DMS53 (cell line): ENCODE measurements at regions not wholly inside any gene's neighbourhood (a gene's known extent, or its start where the extent isn't known, plus 50 kb on each side); places are given as distances from the start of the nearest gene placed in this dataset.
A peak's percentile ranks its signal among the peaks of the same experiment; 100 is the strongest.
"Not testable (repeated sequence)": the region's sequence is repeated elsewhere in the genome, so short reads cannot be mapped to it uniquely, and the experiment has no call there.

Experiments
- DNase-seq: peaks from one replicate; lab custom pipeline; 2025; lab: John Stamatoyannopoulos, UW

DNA sequence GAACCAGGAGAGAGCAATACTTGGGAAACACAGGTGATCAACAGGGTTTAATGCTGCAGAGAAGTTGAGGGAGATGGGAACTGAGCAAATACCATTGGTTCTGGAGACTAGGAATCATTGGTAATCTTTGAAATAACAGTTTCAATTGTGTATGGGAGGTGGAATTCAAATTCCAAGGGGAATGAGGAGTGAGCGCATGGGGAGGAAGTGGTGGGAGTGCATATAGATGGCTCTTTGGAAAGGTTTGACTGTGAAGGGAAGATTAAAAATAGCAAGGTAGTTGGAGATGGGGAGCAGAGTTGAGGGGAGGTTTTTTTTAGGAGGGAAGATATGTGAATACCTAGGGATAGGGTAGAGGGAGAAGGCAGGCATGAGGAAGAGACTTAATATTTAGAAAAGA lies 51.1 kb upstream of the ROPN1 start:
- no peak for DNase-seq

DNA sequence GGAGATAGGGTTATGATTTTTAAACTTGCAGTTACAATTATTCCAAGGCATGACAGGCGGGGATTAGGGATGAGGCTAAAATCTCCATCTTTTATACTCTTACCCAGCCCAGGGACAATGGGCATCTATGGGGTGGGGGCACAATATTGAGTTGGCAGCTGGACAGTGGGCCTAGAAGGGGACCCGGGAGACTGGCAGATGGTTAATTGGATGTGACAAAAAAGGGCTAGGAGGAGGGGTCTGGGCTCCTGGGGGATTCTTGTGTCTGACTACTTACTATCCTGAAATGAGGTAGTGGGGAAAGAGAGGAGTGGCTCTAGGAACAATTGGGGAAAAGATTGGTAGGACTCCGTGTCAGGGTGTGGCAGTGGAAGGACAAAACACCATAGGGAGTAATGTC lies 53.0 kb upstream of the ROPN1 start:
- DNase-seq = no peak

DNA sequence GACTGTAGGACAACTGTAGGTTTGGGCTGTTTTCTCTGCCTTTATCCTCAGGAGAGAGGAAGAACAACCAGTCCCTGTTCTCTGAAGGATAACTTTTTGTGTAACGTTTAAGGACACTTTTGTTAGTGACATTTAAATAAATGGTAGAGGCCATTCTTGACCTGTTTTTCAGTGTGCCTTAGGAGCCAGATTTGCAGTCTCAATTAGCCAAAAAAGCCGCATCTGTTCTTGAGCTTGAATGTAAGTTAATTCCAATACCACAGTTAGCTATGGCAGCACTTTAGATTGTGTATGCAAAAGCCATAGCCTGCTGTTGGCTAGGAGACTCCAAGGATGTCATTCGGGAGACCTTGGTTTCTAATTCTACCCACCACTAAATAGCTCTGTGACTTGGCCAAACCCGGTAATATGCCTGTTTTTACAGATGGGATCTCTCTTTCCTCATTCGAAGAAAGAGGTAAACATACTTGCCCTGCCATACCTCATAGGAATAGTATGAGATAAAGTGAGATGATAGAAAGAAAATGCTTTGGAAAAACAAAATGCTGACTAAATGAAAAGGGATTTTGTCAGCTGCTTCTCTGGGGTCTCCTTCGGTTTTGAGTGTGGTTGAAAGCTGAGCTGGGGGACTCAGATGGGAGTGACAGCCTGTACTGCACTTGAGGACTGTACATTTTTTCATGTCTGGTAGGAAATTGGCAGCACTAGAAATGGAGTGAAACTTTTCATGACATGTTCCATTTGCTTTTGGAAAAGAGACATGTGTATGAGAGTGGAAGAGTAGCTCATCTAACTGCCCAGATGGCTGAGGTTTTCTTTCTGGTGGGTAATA lies 57.3 kb upstream of the ROPN1 start:
- no peak for DNase-seq

DNA sequence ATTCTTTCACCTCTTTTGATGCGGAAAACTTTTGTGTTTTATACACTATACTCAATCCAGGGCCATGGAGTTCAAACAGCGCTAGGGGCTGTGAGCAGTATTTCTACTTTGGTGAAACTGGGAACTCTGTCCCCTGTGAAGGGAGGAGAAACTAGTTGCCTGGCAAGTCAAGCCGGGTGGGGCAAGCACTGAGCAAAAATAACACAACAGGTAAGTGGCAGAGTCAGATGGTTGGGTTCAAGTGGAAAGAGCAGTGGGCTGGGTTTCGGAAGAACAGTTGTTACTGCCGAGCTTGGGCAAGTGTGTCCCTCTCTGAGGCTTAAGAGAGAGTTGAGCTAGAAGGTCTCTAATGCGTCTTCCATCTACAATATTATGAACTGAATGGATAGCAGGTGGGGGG lies 59.7 kb upstream of the ROPN1 start:
- no peak for DNase-seq

DNA sequence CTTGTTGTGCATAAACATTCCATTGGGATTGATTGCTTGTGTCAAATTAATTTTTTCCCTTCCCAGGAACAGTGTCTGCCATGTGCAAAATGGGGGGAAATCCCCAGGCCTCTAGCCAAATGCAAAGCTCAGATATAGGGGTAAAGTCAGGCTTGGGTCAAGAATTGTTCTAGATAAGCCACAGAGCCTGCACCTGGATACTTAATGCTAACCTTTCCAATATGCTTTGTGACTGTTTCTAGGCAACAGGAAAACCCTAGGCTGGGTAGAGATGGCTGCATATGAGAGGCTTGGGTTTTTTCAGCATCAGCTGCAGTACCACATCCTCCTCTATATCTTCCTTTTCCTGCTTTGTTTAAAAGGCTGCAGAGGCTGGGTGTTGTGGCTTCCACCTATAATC lies 61.9 kb upstream of the ROPN1 start:
- peak; percentile 68 for DNase-seq

DNA sequence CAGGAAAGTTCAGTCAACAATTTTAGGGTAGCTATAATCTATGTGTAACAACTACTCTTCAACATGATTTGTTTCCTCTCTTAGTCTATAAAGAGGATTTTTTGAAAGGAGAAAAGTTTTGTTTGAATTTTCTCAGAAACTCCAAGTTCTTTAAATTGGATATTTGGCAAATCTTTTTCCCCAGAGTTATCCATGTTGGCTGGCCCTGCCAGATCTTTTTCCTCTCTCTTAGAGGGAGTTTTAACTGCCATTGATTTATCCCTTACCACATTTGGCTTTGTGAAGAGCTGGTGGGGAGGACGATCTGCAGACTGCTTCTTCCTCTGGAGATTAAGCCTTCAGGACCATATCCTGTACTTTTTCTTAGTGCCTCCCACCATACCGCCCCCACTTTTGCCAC lies 64.9 kb upstream of the ROPN1 start:
- no peak for DNase-seq

DNA sequence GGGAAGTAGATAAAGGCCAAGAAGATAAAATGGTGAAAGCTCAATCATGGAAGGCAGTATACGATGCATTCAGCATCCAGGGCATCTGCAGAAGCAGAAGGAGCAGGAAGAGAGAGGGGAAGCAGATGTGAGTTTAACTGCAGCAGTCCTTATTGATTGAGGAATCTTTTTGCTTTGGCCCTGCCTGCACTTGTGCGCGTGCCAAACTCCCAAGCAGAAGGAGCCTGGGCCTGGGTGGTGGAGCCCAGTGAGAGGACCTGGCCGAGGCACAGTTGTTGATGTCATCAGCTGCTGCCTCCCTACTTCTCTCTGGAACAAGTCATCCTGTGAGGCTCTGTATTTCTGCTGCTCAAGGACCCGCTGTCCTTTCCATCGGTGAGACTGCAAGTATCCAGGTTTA lies 65.5 kb upstream of the ROPN1 start:
- DNase-seq = no peak

DNA sequence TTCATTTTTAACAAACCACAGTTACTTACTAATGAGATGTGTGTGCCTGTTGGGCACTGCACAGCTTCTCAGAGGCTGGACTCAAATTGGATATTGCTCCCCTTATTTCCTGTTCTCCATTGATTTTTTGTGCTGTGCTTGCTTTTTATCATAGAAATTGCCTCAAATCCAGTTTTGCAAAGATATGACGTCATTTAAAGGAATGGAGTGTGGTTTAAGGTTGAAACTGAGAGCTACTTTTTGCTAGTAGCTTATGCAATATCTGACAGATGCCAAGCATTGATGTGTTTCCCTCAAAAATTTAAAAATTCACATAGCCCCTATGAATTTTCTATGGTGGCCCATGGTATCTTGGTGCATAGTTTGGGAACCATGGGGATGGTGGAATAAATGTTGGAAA lies 67.7 kb upstream of the ROPN1 start:
- no peak for DNase-seq

DNA sequence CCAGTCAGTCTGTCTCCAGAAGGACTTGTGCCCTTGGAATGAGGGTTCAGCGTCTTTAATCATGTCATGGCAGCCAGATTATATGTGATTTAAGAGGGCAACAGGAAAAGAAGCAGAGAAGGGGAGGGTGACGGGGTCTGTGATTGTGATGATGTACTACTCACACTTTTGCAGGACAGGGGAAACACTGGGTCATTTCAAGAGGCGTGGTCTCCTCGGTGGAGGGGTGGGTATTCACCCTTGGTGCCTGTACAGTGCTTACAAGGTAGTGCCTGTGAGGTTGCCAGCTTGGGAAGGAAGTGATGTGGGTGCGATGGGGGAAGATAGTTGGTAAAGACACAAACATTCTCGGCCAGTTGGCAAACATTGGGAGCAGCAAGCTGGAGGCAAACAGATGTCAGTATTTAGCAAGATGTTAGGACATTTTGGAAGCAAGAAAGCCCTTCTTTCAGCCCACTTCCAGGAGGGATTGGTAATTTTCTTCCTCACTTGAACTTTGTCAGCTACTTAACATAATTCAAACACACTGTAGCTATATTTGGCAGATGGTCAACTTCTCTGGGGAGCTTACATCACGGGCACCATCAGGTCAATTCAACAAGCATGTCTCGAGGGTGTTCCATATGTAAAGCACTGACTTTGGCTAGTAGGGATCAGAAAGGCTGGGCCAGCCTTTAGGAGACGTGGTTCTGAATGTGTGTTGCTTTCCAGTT lies 71.4 kb upstream of the ROPN1 start:
- peak; percentile 4 for DNase-seq

DNA sequence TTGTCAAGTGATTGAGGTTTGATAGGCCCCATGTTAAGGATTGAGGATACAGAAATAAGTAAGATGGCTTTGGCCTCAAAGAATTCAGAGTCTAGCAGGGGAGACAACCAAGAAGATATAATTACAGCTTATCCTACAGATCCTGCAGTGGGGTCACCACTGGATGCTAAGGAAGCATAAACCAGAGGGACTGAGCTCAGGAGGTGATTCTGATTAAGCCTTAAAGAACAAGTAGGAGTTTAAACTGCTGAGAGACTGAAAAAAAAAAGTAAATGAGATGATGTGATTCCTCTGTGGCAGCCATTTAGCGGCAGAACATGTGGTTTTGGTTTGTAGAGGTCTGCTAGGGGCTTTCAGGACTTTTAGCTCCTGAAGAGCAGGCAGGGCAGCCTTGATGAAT lies 72.1 kb upstream of the ROPN1 start:
- DNase-seq = no peak

DNA sequence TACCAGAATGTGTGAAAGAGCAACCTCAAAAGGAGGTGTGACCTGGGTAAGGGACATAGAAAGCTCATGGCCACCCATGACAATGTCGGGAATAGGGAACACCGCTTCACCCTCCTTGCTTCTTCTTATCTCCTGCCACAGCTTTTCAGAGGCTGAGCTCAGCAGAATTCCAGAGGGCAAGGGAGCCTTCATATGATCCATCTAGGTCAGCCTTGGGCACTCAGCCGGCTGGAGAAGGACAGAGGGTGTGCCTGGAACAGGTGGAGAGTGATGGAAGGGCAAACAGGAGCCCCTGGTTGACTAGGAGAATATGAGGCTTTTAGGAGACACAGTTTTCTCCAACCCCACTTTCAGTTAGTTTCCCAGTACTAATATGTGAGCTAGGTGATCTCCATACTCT lies 74.6 kb upstream of the ROPN1 start:
- not testable (repeated sequence) for DNase-seq

DNA sequence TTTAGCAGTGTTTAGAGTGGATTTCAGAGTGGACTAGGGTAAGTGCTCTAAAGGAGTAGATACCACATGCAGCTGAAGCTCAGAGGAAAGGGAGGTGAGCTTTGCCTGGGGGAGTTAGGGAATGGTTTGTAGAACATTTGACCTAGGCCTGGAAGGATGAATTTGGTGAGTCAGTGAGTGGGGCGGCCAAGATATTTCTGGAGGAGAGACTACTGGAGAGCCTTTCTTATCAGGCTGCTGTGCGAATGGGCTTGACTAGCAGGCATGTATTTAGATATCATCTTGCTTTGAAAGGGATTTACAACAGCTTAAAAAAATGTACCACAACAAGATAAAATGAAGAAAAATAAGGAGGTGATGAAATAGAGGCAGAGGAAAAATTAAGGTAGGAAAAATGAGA lies 77.8 kb upstream of the ROPN1 start:
- DNase-seq = not testable (repeated sequence)

DNA sequence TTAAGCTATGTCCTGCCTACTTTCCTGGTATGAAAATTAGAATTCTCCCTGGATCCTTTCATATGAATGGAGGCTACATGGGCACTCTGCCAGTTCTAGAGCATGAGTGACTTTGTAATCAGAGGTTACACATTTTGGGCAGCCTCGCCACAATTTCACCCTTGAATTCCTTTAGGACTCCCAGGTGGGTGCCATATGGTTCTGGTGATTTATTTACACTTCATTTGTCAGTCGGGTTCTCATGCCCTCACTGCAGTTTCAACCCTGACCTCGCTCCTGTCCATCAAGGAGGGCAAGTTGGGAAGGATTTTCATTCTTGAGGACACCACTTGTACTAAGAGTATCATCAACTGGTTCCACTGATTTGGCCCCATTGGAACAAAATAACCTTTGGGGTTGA lies 83.2 kb upstream of the ROPN1 start:
- not testable (repeated sequence) for DNase-seq

DNA sequence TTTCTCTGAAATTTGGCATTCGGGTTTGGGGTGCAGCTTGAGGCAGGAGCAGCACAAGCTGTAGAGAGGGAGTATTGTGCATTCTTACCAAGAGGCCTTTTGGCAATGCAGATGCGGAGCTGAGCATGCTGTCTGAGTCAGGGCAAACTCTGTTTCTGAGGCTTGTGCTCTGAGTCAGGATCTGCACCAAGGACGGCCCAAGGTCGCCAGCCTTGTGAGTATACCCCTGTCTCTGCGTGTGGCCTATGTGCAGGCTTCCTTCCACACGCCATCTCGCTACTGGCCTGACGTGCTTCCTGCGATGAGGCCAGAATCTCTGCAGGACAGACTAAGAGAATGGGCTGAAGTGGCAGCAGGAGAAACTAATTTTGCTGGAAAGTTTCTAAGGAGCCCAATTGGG lies 83.8 kb upstream of the ROPN1 start:
- DNase-seq = no peak

DNA sequence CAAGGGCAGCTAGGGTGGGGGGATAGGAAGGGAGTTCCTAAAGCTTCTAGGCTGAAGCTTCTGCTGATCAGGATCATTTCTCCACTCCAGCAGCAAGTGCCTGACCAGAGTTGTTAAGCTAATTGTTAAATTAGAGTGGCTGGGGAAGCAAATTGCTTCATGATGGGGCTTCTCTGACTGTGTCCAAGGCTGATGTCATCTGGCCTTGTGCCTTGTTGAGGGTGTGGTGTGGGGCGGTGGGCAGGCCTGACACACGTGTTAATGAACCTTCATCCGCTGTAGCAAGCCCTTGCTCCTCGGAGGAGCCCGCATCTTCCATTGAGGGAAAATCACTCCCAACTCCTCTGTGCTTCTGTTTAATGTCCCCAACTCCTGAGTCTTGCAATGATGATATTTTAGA lies 84.3 kb upstream of the ROPN1 start:
- no peak for DNase-seq

DNA sequence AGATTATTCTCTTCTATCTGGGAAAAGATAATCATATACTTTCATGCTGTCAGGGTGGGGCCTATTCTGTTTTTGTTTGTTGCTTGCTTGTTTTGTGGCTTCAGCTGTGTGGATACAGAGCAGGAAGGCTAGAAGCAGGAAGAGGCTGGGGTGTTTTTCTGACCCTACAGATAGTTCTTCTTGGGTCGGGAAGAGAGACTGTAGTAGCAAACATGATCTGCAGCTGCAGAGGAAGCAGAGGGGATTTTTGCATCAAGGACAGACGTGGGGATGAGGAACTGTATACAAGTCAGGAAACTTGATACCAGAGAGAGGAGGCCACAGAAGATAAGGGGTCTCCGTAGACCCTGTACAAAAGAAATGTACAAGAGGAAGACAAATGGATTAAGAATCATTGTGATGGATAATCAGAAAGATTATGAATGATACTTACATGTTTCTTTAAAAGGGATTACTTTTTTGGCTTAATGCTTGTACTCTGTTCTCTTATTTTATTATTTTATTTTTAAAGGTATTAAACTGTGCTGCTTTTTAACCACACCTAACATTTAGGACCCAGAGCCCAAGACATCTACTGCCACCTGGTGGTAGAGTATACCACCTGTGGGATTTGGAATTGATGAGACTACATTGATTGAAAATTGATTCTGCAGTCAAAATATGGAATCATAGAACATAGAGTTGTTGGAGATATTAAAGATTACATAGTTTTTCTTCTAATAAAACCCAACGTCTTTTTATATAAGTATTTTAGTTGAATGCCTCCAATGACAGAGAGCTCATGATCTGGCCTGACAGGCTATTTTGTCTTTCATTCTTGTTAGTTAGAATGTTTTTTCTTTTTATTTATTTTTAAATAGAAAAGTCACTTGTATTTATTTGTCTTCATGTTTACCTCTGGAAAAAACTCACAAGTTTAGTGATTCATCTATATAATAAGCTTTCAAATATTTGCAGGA lies 87.3 kb upstream of the ROPN1 start:
- peak; percentile 61 for DNase-seq

DNA sequence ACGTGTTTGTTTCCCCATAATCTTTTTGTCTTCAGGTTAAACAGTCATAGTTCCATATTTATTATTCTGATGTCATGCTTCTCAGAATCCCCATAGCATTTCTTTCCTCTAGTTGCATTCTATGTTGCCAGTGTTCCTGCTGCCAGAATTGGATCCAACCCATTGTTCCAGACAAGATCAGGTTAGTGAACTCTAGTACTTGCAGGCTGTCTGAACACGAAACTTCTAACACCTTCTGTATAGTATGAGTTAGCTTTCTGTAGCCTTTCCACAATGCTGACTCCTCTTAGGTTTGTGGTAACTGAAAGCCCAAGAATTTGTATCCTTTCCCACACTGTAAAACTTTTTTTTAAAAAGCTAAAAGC lies 88.0 kb upstream of the ROPN1 start:
- no peak for DNase-seq

DNA sequence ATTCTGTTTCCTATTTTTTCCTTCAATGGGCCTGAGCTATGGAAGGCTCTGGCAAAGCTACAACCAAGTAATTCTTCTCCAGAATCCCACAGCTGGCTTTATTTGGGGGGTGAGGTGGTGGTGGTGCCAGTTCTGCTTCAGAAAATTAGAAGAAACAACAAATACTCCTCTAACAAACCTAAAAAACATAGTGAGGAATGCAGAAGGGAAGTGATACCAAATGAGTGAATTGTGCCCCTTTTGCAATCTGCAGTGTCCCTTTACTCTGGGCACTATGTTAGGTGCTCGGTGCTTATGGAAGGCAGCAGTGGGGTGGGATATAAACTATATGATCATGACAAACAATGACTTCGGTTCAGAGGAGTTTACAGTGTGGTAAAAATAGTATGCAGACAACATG lies 90.4 kb upstream of the ROPN1 start:
- no peak for DNase-seq

DNA sequence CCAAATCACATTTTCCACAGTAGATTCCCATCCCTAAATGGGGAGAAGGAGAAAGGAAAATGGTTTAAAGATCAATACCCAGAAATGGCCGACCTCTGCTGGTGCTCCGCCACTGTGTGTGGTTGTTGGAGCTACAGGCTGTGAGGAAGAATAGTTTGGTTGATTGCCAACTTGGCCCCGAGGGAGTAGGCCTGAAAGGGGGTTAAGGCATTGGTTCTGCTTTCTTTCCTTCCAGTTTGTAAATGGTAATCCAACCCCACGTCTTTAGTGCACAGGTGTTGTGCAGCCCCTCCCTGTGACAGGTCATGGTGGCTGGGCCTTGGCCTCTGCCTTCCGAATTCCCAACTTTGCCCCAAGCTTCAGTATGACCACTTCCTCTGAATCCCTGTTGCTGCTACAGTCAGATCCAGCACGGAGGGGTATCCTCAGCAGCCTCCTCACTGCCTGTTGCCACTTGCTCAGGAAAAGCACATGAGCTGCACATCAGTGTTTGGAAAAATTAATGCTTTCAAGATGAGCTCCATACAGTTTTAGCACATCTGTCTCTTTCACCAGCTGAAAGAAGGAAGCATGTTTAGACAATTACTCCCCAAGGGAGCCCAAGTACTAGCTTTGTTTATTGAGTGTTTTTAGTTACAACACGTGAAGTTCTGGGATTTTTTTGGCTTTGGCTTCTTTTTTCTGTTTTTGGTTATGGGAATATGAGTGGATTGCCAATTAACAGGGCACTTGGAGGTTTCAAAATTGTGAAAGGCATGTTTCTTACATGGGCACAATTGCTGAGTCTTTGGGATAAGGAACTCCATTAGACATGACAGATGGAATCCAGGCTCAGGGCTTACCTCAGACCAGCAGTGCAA lies 92.3 kb upstream of the ROPN1 start:
- no peak for DNase-seq

DNA sequence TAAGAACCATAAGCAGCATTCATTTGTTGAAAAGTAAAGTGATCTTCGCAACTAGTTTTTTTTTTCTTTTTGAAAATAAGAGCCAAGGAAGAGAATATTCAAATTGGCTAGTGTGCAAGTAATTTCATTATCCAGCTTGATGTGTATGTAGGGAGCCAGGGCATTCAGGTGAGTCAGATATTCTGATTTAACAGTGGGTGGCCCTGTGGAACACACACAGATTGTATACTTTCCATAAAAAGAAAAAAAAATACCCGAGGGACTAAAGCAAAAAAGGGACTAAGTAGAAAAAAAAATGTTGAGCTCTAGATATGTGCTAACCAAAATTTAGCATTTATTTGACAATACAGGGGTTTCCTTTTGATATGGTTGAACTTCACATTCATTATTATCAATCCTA lies 96.9 kb upstream of the ROPN1 start:
- no peak for DNase-seq

DNA sequence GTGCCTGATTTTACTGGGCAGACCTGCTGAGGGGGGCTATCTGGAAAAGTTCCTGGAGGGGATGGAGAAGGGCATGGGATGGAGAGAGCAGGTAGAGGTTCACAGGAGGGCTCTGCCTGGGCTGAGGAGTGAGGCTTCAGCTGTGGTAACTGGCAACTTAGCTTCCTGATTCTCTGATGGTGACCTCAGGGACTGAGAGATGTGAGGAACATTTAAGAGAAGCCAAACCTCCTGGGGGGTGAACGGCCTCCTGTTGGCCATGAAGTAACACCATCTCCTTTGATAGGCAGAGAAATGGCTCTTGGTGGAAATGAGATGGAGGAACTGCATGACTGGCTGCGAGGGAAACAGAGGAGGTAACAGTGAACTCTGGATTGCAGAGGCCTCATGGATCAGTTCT lies 97.3 kb upstream of the ROPN1 start:
- DNase-seq = no peak

DNA sequence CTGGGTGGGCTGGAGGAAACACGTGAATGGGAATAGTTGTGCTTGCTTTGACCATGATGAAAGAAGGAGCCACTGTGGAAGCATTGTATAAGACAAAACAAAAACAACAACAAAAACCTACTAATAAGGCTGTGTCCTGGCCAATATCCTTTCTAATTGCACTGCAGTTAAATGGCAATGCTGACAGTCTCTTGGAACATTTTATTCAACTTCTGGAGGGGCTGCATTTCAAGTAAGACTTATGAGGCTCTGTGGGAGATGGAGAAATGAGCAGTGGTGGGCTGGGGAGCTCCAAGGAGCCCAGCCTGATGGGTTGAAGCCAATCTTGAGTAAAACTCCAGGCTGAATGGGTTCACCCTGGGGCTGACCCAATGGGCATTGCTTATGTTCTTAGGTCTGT lies 99.8 kb upstream of the ROPN1 start:
- no peak for DNase-seq
